IMR-90 (cell line): ENCODE measurements at regions not wholly inside any gene's neighbourhood (a gene's known extent, or its start where the extent isn't known, plus 50 kb on each side); places are given as distances from the start of the nearest gene placed in this dataset.
A peak's percentile ranks its signal among the peaks of the same experiment; 100 is the strongest.

Experiments used
- ATAC-seq: fragments of 200-7000 bp; cut with Tn5 transposase; 2 replicates; pipeline ENCODE4 v1.9.1; 2020; ENCODE audit warnings: low read depth, mild to moderate bottlenecking, moderate library complexity
- BruUV-seq: library from RNA; stranded (reverse); fragments of 400-500 nt; replicated peaks from 2 replicates; lab custom pipeline; 2021; lab: Mats Ljungman, UMichigan
- CTCF ChIA-PET: fragments of 300-600 bp; formaldehyde crosslinking; extraction: SDS; loops from one replicate; lab custom pipeline; 2021; ENCODE audit warnings: antibody characterized with exemption; lab: Yijun Ruan, JAX
- POLR2A ChIA-PET: fragments of 300-600 bp; sonication (Branson Sonifier 250); formaldehyde crosslinking; loops from one replicate; lab custom pipeline; 2022; ENCODE audit warnings: antibody characterized with exemption; ENCODE audit not compliant: unreplicated experiment; lab: Charles Lee
- DNase-seq: peaks from one replicate; pipeline ENCODE4 v3.0.0; 2013
- H2AFZ ChIP-seq: replicated peaks from 2 replicates; pipeline ENCODE3; 2013; ENCODE audit warnings: low read length, mild to moderate bottlenecking; ENCODE audit not compliant: poor library complexity
- H2AK5ac ChIP-seq: 2 replicates; pipeline ENCODE4 v1.6.1; 2013; ENCODE audit warnings: low read depth, low read length, inconsistent platforms
- H2AK9ac ChIP-seq: replicated peaks from 2 replicates; pipeline ENCODE3; 2013; ENCODE audit warnings: mild to moderate bottlenecking, low read depth, low read length, moderate library complexity; ENCODE audit not compliant: poor library complexity
- H2BK120ac ChIP-seq: 2 replicates; pipeline ENCODE4 v1.6.1; 2013; ENCODE audit warnings: low read depth, low read length, inconsistent platforms
- H2BK15ac ChIP-seq: 3 replicates; pipeline ENCODE4 v1.6.1; 2013; ENCODE audit warnings: low read depth, low read length, inconsistent platforms
- H2BK20ac ChIP-seq: 2 replicates; pipeline ENCODE4 v1.6.1; 2013; ENCODE audit warnings: low read depth, mild to moderate bottlenecking, inconsistent platforms, low read length, moderate library complexity
- H2BK5ac ChIP-seq: 2 replicates; pipeline ENCODE4 v1.6.1; 2013; ENCODE audit warnings: mild to moderate bottlenecking, low read depth, low read length, inconsistent platforms; ENCODE audit not compliant: poor library complexity, severe bottlenecking
- H3K14ac ChIP-seq: replicated peaks from 2 replicates; pipeline ENCODE4 v1.6.1; 2013; ENCODE audit warnings: low read depth, low read length, inconsistent platforms
- H3K18ac ChIP-seq: 2 replicates; pipeline ENCODE4 v1.6.1; 2013; ENCODE audit warnings: low read depth, low read length, control low read depth
- H3K23ac ChIP-seq: 2 replicates; pipeline ENCODE4 v1.6.1; 2013; ENCODE audit warnings: low read depth, low read length, inconsistent platforms
- H3K27ac ChIP-seq: 2 replicates; pipeline ENCODE4 v1.5.1; 2013; ENCODE audit warnings: mild to moderate bottlenecking, control low read depth, low read length; ENCODE audit not compliant: insufficient read depth
- H3K27me3 ChIP-seq: 2 replicates; pipeline ENCODE4 v1.6.1; 2013; ENCODE audit warnings: low read length; ENCODE audit not compliant: control insufficient read depth, insufficient read depth
- H3K36me3 ChIP-seq: 2 replicates; pipeline ENCODE4 v1.6.1; 2013; ENCODE audit warnings: low read length, mixed read lengths; ENCODE audit not compliant: control insufficient read depth, insufficient read depth
- H3K4ac ChIP-seq: 2 replicates; pipeline ENCODE4 v1.6.1; 2013; ENCODE audit warnings: low read depth, low read length, inconsistent platforms
- H3K4me1 ChIP-seq: 2 replicates; pipeline ENCODE4 v1.6.1; 2013; ENCODE audit warnings: low read length, mixed read lengths; ENCODE audit not compliant: control insufficient read depth, insufficient read depth
- H3K4me2 ChIP-seq: 2 replicates; pipeline ENCODE4 v1.6.1; 2013; ENCODE audit warnings: low read depth, mild to moderate bottlenecking, control low read depth, low read length, moderate library complexity
- H3K4me3 ChIP-seq: 2 replicates; pipeline ENCODE4 v1.5.1; 2013; ENCODE audit warnings: low read depth, mild to moderate bottlenecking, control low read depth, low read length, moderate library complexity; ENCODE audit not compliant: insufficient read depth
- H3K56ac ChIP-seq: 2 replicates; pipeline ENCODE4 v1.6.1; 2013; ENCODE audit warnings: low read length, inconsistent platforms; ENCODE audit not compliant: insufficient read depth; ENCODE audit errors: extremely low read depth
- H3K79me1 ChIP-seq, 2 experiments: 2 replicates each; pipeline ENCODE4 v1.6.1; 2013; ENCODE audit warnings: low read length in 2 of 2, inconsistent platforms in 1 of 2, low read depth in 1 of 2
- H3K9ac ChIP-seq: 2 replicates; pipeline ENCODE4 v1.6.1; 2013; ENCODE audit warnings: low read depth, low read length, control low read depth
- H3K9me1 ChIP-seq: 2 replicates; pipeline ENCODE4 v1.6.1; 2013; ENCODE audit warnings: low read length, inconsistent platforms; ENCODE audit not compliant: insufficient read depth
- H3K9me3 ChIP-seq: 2 replicates; pipeline ENCODE4 v1.6.1; 2013; ENCODE audit warnings: low read length; ENCODE audit not compliant: control insufficient read depth, insufficient read depth
- H4K20me1 ChIP-seq: 2 replicates; pipeline ENCODE4 v1.6.1; 2013; ENCODE audit warnings: low read length, inconsistent platforms; ENCODE audit not compliant: insufficient read depth
- H4K5ac ChIP-seq: 2 replicates; pipeline ENCODE4 v1.6.1; 2013; ENCODE audit warnings: mild to moderate bottlenecking, low read depth, low read length, control low read depth
- H4K8ac ChIP-seq, 2 experiments: 2 replicates each; pipeline ENCODE4 v1.6.1; 2013; ENCODE audit warnings: low read depth in 2 of 2, low read length in 2 of 2, control low read depth in 1 of 2, inconsistent platforms in 1 of 2
- H4K91ac ChIP-seq: 2 replicates; pipeline ENCODE4 v1.6.1; 2013; ENCODE audit warnings: low read depth, low read length, inconsistent platforms; ENCODE audit not compliant: insufficient read depth
- CTCF ChIP-seq: conservative IDR thresholded peaks from 2 replicates; pipeline ENCODE4 v1.5.1; 2012; ENCODE audit warnings: mild to moderate bottlenecking, low read depth, low read length, improper control_type of control experiment
- MAZ ChIP-seq: IDR thresholded peaks from 2 replicates; pipeline ENCODE4 v1.6.1; 2012; ENCODE audit warnings: low read depth, mild to moderate bottlenecking, low read length, improper control_type of control experiment, moderate library complexity, borderline replicate concordance
- NFE2L2 ChIP-seq: fragments of 150-350 bp; IDR thresholded peaks from 2 replicates; pipeline ENCODE4 v1.6.1; 2016; ENCODE audit warnings: low read depth, mild to moderate bottlenecking, low read length
- WGBS, 2 experiments: methylation state at CpG; one replicate each; pipeline versions ENCODE4 v1.1.5 to v1.1.7; 2013; ENCODE audit warnings: missing lambda C conversion rate in 2 of 2; ENCODE audit not compliant: insufficient read length in 1 of 2; ENCODE audit errors: extremely low coverage in 2 of 2; 5-methylcytosine and 5-hydroxymethylcytosine counted together
- dilution Hi-C: fragments of 300-500 bp; cut with HindIII; formaldehyde crosslinking; loops from one replicate; pipeline ENCODE4 v1.14.3; 2018; ENCODE audit warnings: low sequenced_read_pairs; ENCODE audit not compliant: unreplicated experiment
- in situ Hi-C: fragments of 300-500 bp; cut with MboI; formaldehyde crosslinking; loops from 3 replicates; pipeline ENCODE4 v1.14.3; 2019; ENCODE audit warnings: low sequenced_read_pairs, inconsistent platforms, mixed read lengths
- intact Hi-C: fragments of 100-400 bp; cut with micrococcal nuclease; formaldehyde crosslinking; loops from 2 replicates; pipeline ENCODE4 v1.10.0; 2022

- in situ Hi-C loops (no loop called here), dilution Hi-C loops (no loop called here), intact Hi-C loops (no loop called here)
- H2BK120ac ChIP-seq = peak overlapping the region; percentile 54; the same call in 1 of the 2 replicates
- peak overlapping the region; percentile 64 for H3K4ac ChIP-seq
- POLR2A ChIA-PET = no interaction called here
- no peak overlapping the region for H3K56ac ChIP-seq
- WGBS, 2 experiments = no CpG with 5 or more reads among the region's 2 CpGs
- H4K5ac ChIP-seq = no peak overlapping the region
- CTCF ChIA-PET = interaction anchor here (1.3 kb wide), 1 partner anchor 43 kb away, joined by 3 read pairs; no protein-coding TSS in a partner anchor
- DNase-seq (no peak), ATAC-seq (no peak)
- no peak for TF ChIP-seq NFE2L2
- no peak for TF ChIP-seq MAZ
- no peak for TF ChIP-seq CTCF
- no peak overlapping the region for H3K18ac ChIP-seq
- H4K20me1 ChIP-seq = no peaks in the 10 kb centered on the region
- no peak overlapping the region for H3K9ac ChIP-seq
- 0 out of 4 replicates have a peak, but pooled peaks cover 0 to 2% of the 10 kb centered on the region in 2 experiments for H3K79me1 ChIP-seq
- no peak overlapping the region for H4K91ac ChIP-seq
- H2BK15ac ChIP-seq = peak overlapping the region; percentile 64; the same call in 1 of the 3 replicates
- H3K9me1 ChIP-seq = peaks cover 16% of the 10 kb centered on the region
- peaks cover 18% of the 10 kb centered on the region for H3K4me1 ChIP-seq
- H2AK5ac ChIP-seq = peak overlapping the region; percentile 45; the same call in 1 of the 2 replicates
- H3K4me3 ChIP-seq = no peak overlapping the region
- no peaks in the 10 kb centered on the region for H3K36me3 ChIP-seq
- peak overlapping the region; percentile 57; the same call in 1 of the 2 replicates for H2BK20ac ChIP-seq
- peak overlapping the region; percentile 28 to 57; a peak in 3 of 4 replicates for H4K8ac ChIP-seq
- no peak overlapping the region for H2AFZ ChIP-seq
- H3K23ac ChIP-seq = no peak overlapping the region
- no peak overlapping the region for H3K4me2 ChIP-seq
- H3K27me3 ChIP-seq = no peaks in the 10 kb centered on the region
- no peak overlapping the region for H2AK9ac ChIP-seq
- BruUV-seq = no TSS peak
- H2BK5ac ChIP-seq = no peak overlapping the region
- H3K14ac ChIP-seq = peak overlapping the region; percentile 65; the same call in 1 of the 2 replicates
- H3K9me3 ChIP-seq = no peaks in the 10 kb centered on the region
- no peak overlapping the region for H3K27ac ChIP-seq
Observed at GRCh38 chr11:86150847-86151173, 81.9 kb upstream of the PICALM start.
